Gastroesophageal sphincter (tissue), 3 donors: ENCODE measurements at regions not wholly inside any gene's neighbourhood (a gene's known extent, or its start where the extent isn't known, plus 50 kb on each side); places are given as distances from the start of the nearest gene placed in this dataset.

ENCODE experiments used
- POLR2A ChIP-seq, 2 donors: fragments of 450-650 bp; IDR thresholded peaks; one replicate each; pipeline ENCODE4 v1.6.1; 2017; ENCODE audit warnings: antibody characterized with exemption in 2 of 2, mild to moderate bottlenecking in 2 of 2, moderate library complexity in 1 of 2
- POLR2AphosphoS5 ChIP-seq: sonication (generic); formaldehyde crosslinking; IDR thresholded peaks from one replicate; pipeline ENCODE4 v1.6.1; 2017; ENCODE audit warnings: antibody characterized with exemption
- TF ChIP-seq, protein P1 (sequence below), 4 experiments: fragments of 200-600 bp in 2 of 4; fragments of 450-650 bp in 2 of 4; sonication (generic) in 1 of 4; IDR thresholded peaks; one replicate each; pipeline ENCODE4 v1.5.1; 2017 to 2019; ENCODE audit warnings: antibody characterized with exemption in 4 of 4, mild to moderate bottlenecking in 2 of 4, moderate library complexity in 2 of 4

DNA sequence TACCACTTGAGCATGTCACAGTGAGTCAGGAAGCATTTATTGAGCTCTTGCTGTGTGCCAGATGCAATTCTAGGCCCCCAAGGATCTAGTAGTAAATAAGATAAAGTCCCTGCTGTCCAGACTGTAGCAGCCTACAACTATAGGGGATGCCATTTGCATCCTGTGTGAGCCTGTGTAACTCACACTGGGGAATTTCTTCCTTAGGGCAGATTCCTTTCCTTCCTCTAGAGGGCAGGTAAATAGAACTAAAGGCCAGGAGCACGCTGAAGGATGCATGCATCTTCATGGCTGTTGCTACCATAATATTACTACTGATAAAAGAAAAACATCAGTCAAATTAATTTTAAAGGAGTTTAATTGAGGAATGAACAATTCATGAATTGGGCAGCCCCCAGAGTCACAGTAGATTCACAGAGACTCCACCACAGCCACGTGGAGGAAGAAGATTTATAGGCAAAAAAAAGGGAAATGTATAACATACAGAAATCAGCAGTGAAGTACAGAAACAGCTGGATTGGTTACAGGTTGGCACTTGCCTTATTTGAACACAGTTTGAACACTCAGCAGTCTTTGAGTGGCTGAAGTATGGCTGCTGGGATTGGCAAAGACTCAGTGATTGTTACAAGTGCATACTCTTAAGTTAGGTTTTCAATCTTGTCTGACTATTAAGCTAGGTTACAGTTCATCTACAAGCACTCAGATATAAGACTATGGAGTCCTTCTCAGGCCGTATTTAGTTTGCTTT, 98.9 kb downstream of the ACTL7B start:
- TF ChIP-seq, protein P1, sequence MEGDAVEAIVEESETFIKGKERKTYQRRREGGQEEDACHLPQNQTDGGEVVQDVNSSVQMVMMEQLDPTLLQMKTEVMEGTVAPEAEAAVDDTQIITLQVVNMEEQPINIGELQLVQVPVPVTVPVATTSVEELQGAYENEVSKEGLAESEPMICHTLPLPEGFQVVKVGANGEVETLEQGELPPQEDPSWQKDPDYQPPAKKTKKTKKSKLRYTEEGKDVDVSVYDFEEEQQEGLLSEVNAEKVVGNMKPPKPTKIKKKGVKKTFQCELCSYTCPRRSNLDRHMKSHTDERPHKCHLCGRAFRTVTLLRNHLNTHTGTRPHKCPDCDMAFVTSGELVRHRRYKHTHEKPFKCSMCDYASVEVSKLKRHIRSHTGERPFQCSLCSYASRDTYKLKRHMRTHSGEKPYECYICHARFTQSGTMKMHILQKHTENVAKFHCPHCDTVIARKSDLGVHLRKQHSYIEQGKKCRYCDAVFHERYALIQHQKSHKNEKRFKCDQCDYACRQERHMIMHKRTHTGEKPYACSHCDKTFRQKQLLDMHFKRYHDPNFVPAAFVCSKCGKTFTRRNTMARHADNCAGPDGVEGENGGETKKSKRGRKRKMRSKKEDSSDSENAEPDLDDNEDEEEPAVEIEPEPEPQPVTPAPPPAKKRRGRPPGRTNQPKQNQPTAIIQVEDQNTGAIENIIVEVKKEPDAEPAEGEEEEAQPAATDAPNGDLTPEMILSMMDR (IDR thresholded peaks at IDR 0.05) = no peak
- no peak for TF ChIP-seq POLR2AphosphoS5
- no peak for TF ChIP-seq POLR2A (IDR thresholded peaks at IDR 0.05)
